NT2/D1 (cell line): ENCODE measurements at regions not wholly inside any gene's neighbourhood (a gene's known extent, or its start where the extent isn't known, plus 50 kb on each side); places are given as distances from the start of the nearest gene placed in this dataset.

Source experiments
- YY1 ChIP-seq: IDR thresholded peaks from 2 replicates; pipeline ENCODE4 v1.6.1; 2011; ENCODE audit not compliant: insufficient read length, insufficient read depth
- ZNF274 ChIP-seq: IDR thresholded peaks from 2 replicates; pipeline ENCODE4 v1.6.1; 2011; ENCODE audit warnings: mild to moderate bottlenecking, low read depth, low read length

DNA sequence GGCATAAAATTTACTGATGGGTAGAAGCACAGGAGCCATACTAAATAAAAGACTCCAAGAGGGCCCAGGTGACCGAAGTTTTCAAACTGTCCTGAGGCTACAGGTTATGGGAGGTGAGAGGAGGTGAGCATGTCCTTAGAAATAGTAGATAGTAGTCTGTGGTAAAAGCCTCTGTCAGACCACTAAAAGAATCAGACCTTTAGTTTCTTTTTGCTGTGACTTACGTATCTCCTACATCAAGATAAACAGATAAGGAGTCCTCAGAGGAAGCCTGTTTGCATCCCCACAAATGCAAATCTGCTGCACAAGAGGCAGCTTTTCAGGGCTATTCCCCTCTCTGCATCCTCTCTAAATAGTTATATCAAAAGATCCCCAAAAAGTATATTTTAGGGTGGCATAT lies 711.6 kb upstream of the SLITRK6 start:
- TF ChIP-seq ZNF274 (no peak), YY1 (no peak)
